HG03159 (cell line): ENCODE measurements at regions not wholly inside any gene's neighbourhood (a gene's known extent, or its start where the extent isn't known, plus 50 kb on each side); places are given as distances from the start of the nearest gene placed in this dataset.

Experiments
- ATAC-seq: cut with Tn5 transposase; IDR thresholded peaks from one replicate; pipeline ENCODE4 v1.9.1; 2021; ENCODE audit warnings: mild to moderate bottlenecking, moderate library complexity; ENCODE audit not compliant: unreplicated experiment

GRCh38 chr5:133779828-133780475, 167.6 kb upstream of the FSTL4 start:
- ATAC-seq = no peak

GRCh38 chr5:133778636-133779035, 166.3 kb upstream of the FSTL4 start:
- no peak for ATAC-seq

- no peak for ATAC-seq
Measured at GRCh38 chr5:133777951-133778350, 165.6 kb upstream of the FSTL4 start.

GRCh38 chr5:133775584-133776304, 163.4 kb upstream of the FSTL4 start:
- ATAC-seq = no peak

- no peak for ATAC-seq
Measured at GRCh38 chr5:133773247-133774202, 161.2 kb upstream of the FSTL4 start.

GRCh38 chr5:133769842-133770241, 157.5 kb upstream of the FSTL4 start:
- no peak for ATAC-seq

GRCh38 chr5:133763744-133764143, 151.4 kb upstream of the FSTL4 start:
- no peak for ATAC-seq

GRCh38 chr5:133761632-133762031, 149.3 kb upstream of the FSTL4 start:
- no peak for ATAC-seq

GRCh38 chr5:133760532-133760931, 148.2 kb upstream of the FSTL4 start:
- no peak for ATAC-seq

- no peak for ATAC-seq
Measured at GRCh38 chr5:133758641-133759040, 146.3 kb upstream of the FSTL4 start.

- no peak for ATAC-seq
Measured at GRCh38 chr5:133757396-133757945, 145.1 kb upstream of the FSTL4 start.

GRCh38 chr5:133756756-133757155, 144.4 kb upstream of the FSTL4 start:
- ATAC-seq = no peak

- ATAC-seq = no peak
Measured at GRCh38 chr5:133756036-133756435, 143.7 kb upstream of the FSTL4 start.

- no peak for ATAC-seq
Measured at GRCh38 chr5:133754575-133755169, 142.3 kb upstream of the FSTL4 start.

GRCh38 chr5:133753856-133754255, 141.5 kb upstream of the FSTL4 start:
- no peak for ATAC-seq

GRCh38 chr5:133751846-133752245, 139.5 kb upstream of the FSTL4 start:
- ATAC-seq = no peak

- no peak for ATAC-seq
Measured at GRCh38 chr5:133751421-133751820, 139.1 kb upstream of the FSTL4 start.

GRCh38 chr5:133750856-133751255, 138.5 kb upstream of the FSTL4 start:
- no peak for ATAC-seq

GRCh38 chr5:133750356-133750755, 138.0 kb upstream of the FSTL4 start:
- no peak for ATAC-seq

GRCh38 chr5:133749331-133749985, 137.1 kb upstream of the FSTL4 start:
- ATAC-seq = no peak
